ENCODE measurements at regions not wholly inside any gene's neighbourhood (a gene's known extent, or its start where the extent isn't known, plus 50 kb on each side); places are given as distances from the start of the nearest gene placed in this dataset.

DNA sequence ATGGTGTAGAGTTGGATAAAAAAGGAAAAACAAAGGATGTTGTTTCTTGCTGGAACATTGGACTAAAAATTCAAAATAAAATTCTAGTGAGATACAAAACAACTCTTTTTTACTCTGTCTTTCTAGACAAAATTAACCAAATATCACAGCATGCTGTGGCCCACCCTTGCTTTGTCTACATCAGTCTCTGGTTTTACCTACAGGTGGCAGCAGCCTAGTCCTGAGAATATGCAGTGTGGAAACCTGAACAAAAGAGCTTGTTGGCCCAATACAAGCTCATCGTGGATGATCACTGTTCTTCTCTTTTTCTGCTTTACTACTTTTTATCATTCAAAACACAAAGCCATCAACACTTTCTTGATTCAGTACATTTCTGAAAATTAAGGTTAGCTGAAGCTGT, 210.4 kb downstream of the CDH19 start:
- TF ChIP-seq, protein P1, sequence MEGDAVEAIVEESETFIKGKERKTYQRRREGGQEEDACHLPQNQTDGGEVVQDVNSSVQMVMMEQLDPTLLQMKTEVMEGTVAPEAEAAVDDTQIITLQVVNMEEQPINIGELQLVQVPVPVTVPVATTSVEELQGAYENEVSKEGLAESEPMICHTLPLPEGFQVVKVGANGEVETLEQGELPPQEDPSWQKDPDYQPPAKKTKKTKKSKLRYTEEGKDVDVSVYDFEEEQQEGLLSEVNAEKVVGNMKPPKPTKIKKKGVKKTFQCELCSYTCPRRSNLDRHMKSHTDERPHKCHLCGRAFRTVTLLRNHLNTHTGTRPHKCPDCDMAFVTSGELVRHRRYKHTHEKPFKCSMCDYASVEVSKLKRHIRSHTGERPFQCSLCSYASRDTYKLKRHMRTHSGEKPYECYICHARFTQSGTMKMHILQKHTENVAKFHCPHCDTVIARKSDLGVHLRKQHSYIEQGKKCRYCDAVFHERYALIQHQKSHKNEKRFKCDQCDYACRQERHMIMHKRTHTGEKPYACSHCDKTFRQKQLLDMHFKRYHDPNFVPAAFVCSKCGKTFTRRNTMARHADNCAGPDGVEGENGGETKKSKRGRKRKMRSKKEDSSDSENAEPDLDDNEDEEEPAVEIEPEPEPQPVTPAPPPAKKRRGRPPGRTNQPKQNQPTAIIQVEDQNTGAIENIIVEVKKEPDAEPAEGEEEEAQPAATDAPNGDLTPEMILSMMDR (IDR thresholded peaks at IDR 0.05; ENCODE audit: low read depth, low read length): no peak
- no peak for TF ChIP-seq MAX (IDR thresholded peaks at IDR 0.05; ENCODE audit: low read depth, low read length)

All from NB4 (cell line).